GM12878 (cell line): ENCODE measurements at regions not wholly inside any gene's neighbourhood (a gene's known extent, or its start where the extent isn't known, plus 50 kb on each side); places are given as distances from the start of the nearest gene placed in this dataset.

Experiments
- ASH2L ChIP-seq: fragments of 300-600, 200-600 bp; sonication (generic); IDR thresholded peaks from 2 replicates; pipeline ENCODE4 v1.6.1; 2017; ENCODE audit warnings: low read depth, mild to moderate bottlenecking, borderline replicate concordance
- TCF12 ChIP-seq: IDR thresholded peaks from 2 replicates; pipeline ENCODE4 v1.6.1; 2011; ENCODE audit warnings: low read depth, mild to moderate bottlenecking, low read length
- ZNF24 ChIP-seq: fragments of 450-650 bp; IDR thresholded peaks from 2 replicates; pipeline ENCODE4 v1.6.1; 2017; ENCODE audit warnings: antibody characterized with exemption, mild to moderate bottlenecking
- TF ChIP-seq, protein P1 (sequence below), 3 experiments: IDR thresholded peaks in 2 of 3; conservative IDR thresholded peaks in 1 of 3; 2 replicates each; pipeline ENCODE4 v1.5.1; 2011; ENCODE audit warnings: low read depth in 3 of 3, low read length in 3 of 3, mild to moderate bottlenecking in 3 of 3, control low read depth in 2 of 3, moderate library complexity in 2 of 3, inconsistent platforms in 1 of 3, mixed read lengths in 1 of 3; ENCODE audit not compliant: control insufficient read depth in 2 of 3, insufficient read depth in 1 of 3; ENCODE audit errors: extremely low read depth in 1 of 3

DNA sequence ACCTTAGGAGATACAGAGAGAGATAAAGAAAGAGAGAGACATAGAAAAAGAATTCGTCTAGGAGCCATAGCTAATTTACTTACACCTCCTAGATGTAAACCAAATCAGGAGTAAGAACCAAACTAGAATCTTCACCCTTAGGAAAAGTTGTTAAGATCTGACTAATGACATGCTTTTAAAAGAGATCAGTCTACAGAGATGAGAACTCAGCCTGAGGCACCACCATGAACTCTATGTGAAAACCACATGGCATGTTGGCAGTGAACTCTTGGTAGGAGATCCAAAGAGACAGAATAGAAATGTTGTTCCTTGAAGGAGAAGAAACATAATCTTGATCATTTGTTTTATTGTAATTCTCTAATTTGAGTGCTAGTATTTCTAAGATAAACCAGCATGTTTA is 585.4 kb upstream of the ID2 start:
- TF ChIP-seq, protein P1, sequence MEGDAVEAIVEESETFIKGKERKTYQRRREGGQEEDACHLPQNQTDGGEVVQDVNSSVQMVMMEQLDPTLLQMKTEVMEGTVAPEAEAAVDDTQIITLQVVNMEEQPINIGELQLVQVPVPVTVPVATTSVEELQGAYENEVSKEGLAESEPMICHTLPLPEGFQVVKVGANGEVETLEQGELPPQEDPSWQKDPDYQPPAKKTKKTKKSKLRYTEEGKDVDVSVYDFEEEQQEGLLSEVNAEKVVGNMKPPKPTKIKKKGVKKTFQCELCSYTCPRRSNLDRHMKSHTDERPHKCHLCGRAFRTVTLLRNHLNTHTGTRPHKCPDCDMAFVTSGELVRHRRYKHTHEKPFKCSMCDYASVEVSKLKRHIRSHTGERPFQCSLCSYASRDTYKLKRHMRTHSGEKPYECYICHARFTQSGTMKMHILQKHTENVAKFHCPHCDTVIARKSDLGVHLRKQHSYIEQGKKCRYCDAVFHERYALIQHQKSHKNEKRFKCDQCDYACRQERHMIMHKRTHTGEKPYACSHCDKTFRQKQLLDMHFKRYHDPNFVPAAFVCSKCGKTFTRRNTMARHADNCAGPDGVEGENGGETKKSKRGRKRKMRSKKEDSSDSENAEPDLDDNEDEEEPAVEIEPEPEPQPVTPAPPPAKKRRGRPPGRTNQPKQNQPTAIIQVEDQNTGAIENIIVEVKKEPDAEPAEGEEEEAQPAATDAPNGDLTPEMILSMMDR (IDR thresholded peaks at IDR 0.05 in 2 of 3, conservative IDR thresholded peaks at IDR 0.05 in 1 of 3; ENCODE audit: control insufficient read depth in 2 of 3, extremely low read depth in 1 of 3, insufficient read depth in 1 of 3, low read depth in 3 of 3, low read length in 3 of 3) = no peak
- TF ChIP-seq ASH2L (no peak), ZNF24 (no peak), TCF12 (no peak)
